A673 (cell line): ENCODE measurements at regions not wholly inside any gene's neighbourhood (a gene's known extent, or its start where the extent isn't known, plus 50 kb on each side); places are given as distances from the start of the nearest gene placed in this dataset.

ENCODE experiments used
- CTCF ChIP-seq: fragments of 300-800, 200-600 bp; sonication (generic); conservative IDR thresholded peaks from 2 replicates; pipeline ENCODE4 v1.5.1; 2017; ENCODE audit warnings: low read depth, mild to moderate bottlenecking, antibody characterized with exemption, low read length, moderate library complexity, mixed read lengths
- EZH2 ChIP-seq: fragments of 200-600 bp; sonication (generic); IDR thresholded peaks from 2 replicates; pipeline ENCODE4 v1.6.1; 2017; ENCODE audit warnings: borderline replicate concordance, low read depth, mild to moderate bottlenecking, mixed read lengths, antibody characterized with exemption, low read length; ENCODE audit not compliant: poor library complexity, severe bottlenecking

- TF ChIP-seq CTCF (no peak), EZH2 (no peak)
Observed at GRCh38 chr14:38623661-38624060, 367.8 kb upstream of the CLEC14A start.
